ENCODE measurements at regions not wholly inside any gene's neighbourhood (a gene's known extent, or its start where the extent isn't known, plus 50 kb on each side); places are given as distances from the start of the nearest gene placed in this dataset.
"Not testable (repeated sequence)": the region's sequence is repeated elsewhere in the genome, so short reads cannot be mapped to it uniquely, and the experiment has no call there.

DNA sequence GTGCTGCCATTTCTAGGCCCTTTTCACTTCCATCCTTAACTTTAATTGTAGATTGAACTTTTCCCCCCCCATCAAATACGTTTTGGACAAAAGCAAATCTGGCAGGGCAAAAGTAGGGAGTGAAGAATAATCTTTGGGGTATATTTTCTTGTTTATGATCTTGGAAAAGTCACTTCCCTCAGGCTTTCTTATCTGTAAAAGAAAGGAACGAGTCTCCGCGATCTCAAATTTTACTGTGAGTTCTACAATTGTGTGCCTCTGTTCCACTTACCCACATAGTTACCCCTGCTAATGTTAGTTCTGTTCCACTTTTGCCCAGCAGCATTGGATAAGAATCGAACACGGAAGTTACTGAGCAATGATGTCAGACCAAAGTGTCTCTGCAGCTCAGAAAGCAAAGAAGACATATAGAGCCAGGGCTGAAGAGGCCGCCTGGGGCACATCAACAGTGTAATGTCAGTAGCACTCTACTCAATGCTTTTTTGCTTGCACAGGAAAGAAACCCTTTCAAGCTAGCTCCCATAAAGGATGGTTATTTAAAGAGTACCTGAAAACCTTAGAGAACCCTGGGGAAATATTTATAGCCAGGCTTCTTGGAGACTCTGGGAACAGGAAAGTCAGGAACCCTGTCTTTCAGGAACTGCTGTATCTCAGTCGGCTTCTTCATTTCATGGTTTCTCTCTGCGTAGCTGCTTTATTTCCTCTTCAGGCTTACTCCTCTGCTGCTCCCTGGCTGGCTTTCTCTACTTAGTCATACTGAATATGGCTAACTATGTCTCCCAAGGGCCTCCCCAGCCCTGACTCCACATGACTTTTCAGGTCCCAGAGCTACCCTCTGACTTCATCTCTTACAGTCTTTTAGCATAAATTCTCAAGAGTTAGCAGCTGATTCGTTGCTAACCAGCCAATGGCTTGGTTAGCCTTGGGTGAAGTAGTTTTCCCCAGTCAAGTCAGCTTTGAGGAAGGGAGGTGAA, 123.7 kb upstream of the FAM3C start:
- DNase-seq = no peak

- DNase-seq = no peak
These were observed 121.5 kb upstream of the FAM3C start for GRCh38 chr7:121517591-121517990.

DNA sequence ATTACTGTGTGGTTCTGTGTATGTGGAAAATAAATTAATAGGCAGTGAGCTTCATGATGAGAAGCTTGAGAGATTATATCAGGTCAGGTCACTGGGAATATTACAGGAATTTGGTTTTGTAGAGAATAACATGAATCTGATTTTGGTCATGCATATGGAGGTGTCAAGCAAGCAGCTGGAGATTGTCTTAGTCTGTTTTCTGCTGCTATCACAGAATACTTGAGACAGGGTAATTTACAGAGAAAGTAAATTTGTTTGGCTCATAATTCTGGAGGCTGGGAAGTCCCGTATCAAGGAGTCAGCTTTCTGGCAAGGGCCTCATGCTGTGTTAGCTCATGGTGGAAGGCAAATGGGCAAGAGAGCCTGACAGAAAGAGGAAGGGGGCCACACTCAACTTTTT, 120.7 kb upstream of the FAM3C start:
- DNase-seq = no peak

- no peak for DNase-seq
These were observed 119.7 kb upstream of the FAM3C start for GRCh38 chr7:121515630-121516401.

GRCh38 chr7:121515229-121515628, 119.1 kb upstream of the FAM3C start:
- DNase-seq = no peak

DNA sequence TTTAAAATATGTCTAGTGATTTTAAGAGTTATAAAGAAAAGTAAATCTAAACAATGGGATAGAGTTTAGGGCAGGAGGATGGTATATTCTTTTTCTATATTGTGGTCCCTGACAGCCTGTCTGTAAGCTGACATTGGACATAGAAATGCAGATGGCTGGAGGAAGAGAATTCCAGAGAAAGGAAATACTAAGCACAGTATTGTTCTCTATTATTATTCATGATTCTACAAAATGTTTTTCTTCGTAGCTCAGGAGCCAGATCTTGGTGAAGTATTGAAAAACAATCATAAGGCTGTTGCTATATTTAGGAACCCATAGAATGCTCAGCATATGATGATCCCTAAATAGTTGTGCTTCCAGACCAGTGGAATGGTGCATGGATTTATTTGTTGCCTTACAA, 117.0 kb upstream of the FAM3C start:
- no peak for DNase-seq

- no peak for DNase-seq
These were observed 114.9 kb upstream of the FAM3C start for GRCh38 chr7:121510858-121511482.

DNA sequence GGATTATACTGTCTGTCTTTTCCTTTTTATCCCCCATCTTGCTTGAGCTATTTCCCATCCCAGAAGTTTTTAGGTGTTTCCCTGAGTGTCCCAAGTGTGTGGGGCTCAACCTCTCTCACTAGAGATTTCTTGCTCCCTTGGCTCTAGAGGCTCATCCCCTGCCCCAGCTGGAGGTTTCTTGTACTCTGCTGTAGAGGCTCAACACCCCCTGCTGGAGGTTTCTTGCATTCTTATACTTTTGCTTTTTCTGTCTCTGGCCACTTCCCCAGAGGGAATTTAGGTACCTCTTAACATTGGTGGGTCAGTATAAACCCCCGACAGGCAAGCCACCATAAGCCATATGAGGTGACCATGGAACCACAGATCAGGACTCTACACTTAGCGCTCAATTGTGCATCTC, 114.2 kb upstream of the FAM3C start:
- no peak for DNase-seq

DNA sequence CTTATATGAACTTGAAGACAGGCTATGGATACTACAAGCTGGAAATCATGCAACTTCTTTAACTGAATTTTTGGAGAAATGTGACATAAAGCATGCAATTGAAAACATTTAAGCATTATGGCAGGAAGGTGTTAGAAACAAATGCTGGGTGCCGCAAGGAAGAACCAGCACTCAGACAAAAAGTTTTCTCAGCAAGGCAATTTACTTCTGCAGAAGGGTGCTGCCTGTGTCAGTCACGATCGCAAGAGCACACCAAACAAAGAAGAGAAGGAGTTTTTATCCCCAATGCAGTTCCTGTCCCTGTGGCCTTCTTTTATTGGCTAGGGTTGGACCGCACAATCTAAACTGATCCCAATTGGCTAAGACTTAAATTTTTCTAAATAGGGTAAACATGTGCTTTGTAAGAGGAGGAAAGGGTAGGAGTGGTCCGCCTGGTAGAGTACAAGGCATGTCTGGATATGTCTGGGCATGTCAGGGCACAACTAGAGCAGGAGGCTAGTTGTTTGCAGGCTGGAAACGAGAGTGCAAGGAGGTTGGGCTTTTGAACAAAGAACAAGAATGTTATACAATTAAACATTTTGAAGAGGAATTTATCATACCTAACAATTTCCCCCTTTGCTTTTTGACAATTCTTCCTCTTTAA, 109.6 kb upstream of the FAM3C start:
- no peak for DNase-seq

DNA sequence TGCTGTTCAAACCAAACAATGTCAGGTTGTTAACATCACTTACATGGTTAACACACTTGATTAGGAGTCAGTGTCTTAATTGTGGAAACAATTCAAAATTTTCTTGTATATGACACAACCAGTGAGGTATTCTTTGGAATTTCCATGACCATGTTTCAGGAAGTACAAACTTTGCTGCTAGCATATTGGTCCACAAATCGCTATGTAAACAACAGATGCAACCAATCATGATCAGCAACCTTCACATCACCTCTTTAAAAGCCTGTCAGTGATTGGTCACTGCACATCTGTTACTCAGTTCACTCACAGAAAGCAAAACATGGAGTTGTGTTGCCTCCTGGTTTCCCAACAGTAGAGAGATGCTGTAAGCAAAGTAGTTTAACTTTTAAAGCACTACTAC, 108.9 kb upstream of the FAM3C start:
- no peak for DNase-seq

- DNase-seq = no peak
These were observed 108.4 kb upstream of the FAM3C start for GRCh38 chr7:121504482-121504881.

DNA sequence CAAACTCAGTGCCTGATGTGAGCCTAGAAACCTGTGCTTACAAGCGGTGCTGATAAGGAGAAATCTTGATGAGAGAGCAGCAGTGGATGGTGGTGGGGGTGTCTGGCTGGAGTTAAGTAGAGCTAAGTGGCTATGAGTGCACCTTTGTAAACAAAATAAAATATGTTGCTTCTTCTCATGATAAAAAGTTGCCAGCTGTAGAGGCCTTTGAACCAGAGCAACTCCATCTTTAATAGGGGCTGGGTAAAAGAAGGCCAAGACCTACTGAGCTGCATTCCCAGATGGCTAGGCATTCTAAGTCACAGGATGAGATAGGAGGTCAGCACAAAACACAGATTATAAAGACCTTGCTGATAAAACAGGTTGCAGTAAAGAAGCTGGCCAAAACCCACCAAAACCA, 107.6 kb upstream of the FAM3C start:
- DNase-seq = no peak

GRCh38 chr7:121503039-121503438, 106.9 kb upstream of the FAM3C start:
- DNase-seq = no peak

DNA sequence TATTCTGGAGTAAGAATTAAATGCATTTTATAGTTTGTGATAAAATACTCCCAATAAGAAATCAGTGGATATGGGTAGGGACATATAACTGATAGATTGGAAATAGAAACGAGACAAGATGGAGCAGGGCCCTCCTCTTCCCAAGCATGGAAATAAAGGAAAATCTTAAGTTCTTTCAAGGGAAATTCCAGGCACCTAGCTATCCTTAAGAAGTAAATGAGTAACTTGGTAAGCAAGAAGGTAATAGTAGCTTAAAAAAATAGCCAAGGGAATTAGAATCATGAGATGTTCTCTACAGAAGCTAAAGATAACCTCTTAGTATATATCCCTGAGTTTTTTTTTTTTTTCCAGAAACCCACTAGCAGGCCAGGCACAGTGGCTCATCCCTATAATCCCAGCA, 105.5 kb upstream of the FAM3C start:
- DNase-seq = no peak

GRCh38 chr7:121500360-121501058, 104.4 kb upstream of the FAM3C start:
- DNase-seq = no peak

DNA sequence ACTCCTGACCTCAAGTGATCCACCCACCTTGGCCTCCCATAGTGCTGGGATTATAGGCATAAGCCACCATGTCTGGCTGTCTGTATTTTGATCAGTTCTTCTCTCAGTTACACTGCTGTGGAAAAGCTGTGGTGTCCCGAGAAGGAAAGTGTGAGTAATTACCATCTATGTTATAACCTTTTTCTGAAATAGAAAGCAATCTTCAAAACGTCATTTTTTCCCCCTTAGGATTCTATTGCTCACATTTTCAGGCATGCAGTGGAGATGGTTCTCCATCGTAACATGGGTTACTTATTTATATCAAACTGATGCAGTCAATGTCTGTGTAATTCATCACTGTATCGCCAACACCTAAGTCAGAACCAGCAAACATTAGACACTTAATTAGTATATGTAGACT, 103.5 kb upstream of the FAM3C start:
- DNase-seq = no peak

DNA sequence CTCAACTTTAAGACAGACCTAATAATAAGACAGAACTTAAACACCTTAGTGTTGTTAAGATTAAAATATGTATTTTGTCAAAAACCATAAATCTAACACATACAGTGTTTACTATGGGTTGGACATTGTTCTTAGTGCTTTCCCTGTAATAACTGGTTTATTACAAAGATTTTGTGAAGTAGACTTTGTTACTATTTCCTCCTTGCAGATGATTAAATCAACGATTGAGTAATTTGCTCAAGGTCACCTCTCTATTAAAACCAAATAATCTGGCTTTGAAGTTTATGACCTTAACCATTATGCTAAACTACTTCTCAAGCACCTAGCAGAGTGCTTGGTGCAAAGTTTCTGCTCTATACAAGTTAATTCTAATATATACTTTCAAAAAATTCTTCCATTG, 102.7 kb upstream of the FAM3C start:
- DNase-seq = no peak

DNA sequence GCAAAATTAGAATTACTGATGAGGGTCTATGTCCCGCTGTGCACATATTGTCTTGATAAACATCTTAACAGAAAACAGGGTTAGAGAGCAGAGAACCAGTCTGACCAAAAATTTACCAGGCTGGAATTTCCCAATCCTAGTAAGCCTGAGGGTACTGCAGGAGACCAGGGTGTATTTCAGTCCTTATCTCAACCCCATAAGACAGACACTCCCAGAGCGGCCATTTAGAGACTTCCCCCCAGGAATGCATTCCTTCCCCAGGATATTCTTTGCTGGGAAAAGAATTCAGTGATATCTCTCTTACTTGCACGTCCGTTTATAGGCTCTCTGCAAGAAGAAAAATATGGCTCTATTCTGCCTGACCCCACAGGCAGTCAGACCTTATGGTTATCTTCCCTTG, 101.4 kb upstream of the FAM3C start:
- not testable (repeated sequence) for DNase-seq

- no peak for DNase-seq
These were observed 98.4 kb upstream of the FAM3C start for GRCh38 chr7:121494516-121494915.

- DNase-seq = no peak
These were observed 97.4 kb upstream of the FAM3C start for GRCh38 chr7:121493553-121493952.

DNA sequence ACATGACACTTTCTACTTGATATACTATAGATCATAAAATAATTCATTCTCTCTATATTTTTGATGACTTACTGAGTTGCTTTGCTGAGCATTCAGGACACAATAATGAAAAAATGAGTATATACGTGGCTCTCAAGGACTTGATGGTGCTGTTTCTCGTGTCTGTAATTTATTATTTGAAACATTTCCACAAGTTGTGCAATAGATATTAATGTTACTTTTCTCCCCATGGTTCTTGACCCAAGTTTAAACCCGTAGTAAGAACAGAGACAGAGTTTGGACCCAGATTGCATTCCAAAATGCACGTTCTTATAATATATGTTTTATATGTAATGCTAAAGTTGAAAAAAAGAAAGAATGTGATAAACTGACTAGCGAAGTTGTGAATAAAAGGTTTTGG, 94.2 kb upstream of the FAM3C start:
- no peak for DNase-seq

DNA sequence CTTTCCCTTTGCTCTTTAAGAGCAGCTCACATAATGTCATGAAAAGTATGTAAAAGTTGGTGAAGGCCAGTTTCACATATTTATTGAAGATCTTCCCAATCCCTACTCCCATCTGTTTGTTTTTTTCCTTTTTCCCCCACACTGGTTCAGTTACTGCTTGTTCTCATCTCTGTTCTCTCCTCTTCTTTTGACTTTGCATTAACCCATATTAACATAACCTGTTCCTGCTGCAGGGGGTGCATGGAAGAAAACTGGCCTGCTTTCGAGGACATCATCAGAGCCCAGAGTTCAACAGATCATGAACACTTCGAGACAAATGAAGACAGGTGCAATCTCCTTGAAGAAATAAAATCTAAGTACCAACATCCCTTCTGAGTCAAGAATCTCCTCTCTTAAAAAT, 93.3 kb upstream of the FAM3C start:
- no peak for DNase-seq

Measured in CD4-positive, alpha-beta T cell treated with Interleukin-15 for 1 hour (primary cell).